NCI-H1694 treated with DMSO at 0.1 percent for 48 hours (cell line): ENCODE measurements at regions not wholly inside any gene's neighbourhood (a gene's known extent, or its start where the extent isn't known, plus 50 kb on each side); places are given as distances from the start of the nearest gene placed in this dataset.
"Not testable (repeated sequence)": the region's sequence is repeated elsewhere in the genome, so short reads cannot be mapped to it uniquely, and the experiment has no call there.

Experiments used
- DNase-seq: peaks from one replicate; lab custom pipeline; 2025; lab: John Stamatoyannopoulos, UW

DNA sequence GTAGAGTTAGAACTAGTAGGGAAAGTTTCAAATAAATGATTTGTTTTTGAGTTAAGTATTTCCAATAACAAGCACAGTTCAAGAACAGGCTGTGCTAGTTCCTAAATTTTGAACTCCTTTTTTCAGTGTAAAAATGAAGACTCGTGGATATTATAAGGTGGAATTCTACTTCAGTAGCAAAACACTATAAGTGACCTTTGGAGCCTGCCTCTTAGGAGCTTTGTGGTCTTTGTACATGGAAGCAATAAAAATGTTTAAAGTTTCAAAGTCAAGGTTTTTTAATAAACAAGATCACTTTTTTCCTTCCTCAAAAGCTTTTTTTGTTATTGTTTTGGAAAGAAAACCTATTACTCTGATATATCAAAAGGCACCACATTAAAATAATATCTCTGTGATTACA lies 292.4 kb upstream of the VWC2 start:
- DNase-seq, result no peak

DNA sequence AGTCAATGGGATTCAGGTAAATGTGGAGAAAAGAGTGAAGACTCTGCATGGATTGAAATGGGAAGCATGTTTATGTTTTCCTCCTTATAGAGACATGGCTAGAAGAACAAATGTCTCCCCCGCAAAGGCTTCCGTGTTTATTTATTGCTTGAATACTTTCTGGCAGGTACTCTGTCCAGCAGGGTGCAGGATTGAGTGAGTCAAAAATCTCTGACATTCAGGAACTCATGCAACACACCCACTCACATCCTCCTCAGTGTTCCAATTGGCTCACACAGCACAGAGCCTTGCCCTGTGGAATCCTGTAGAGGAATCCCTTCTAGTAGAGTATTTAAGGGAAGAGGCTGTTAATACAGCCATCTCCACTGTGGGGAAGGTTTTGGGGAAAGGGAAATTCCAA lies 290.3 kb upstream of the VWC2 start:
- DNase-seq, result no peak

DNA sequence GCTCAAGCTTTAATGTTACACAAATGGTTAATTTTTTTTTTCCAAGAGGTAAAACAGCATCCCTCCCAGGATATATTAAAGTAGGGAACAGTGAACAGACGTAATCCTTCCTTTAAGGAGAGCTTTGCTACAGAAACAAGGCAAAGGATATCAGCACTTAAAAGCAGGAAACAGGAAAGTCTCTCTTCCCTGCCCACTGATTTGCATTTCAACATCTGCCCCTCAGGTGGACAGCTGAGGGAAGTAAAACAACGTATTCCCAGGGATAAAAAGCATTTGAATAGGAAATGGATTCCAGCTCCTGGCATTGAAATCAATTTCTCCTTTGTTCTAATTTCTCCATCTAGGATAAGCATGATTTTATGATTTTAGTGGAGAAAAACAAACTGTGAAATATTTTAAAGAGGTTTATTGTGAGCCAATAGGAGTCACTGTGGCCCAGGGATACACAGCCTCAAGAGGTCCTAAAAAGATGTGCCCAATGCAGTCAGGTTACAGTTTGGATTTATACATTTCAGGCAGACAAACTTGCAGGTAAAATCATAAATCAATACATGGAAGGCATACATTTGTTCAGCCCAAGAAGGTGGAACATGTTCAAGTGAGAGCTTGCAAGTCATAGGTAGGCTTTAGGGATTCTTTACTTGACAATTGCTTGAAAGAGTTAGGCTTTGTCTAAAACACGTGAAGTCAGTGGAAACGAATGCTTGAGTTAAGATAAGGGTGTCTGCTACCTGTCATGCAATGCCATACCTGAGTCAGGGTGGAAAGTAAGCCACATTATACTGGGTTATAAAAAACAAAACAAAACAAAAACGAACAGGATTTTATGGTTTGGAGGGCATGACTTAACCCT lies 286.2 kb upstream of the VWC2 start:
- DNase-seq, result no peak

DNA sequence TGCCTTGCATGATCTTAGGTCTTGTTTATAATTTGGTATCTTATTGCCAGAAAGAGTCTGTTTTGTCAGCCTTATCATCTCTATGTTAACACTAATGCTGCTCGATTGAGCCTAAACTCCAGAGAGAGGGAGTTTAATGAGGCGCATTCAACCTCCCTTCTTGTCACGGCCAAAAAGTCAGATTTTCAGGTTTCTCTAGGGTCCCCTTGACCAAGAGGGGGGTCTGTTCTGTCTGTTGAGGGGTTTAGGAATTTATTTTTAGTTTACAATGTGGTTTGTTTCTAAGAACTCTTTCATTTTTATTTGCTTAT lies 285.7 kb upstream of the VWC2 start:
- DNase-seq, result no peak

DNA sequence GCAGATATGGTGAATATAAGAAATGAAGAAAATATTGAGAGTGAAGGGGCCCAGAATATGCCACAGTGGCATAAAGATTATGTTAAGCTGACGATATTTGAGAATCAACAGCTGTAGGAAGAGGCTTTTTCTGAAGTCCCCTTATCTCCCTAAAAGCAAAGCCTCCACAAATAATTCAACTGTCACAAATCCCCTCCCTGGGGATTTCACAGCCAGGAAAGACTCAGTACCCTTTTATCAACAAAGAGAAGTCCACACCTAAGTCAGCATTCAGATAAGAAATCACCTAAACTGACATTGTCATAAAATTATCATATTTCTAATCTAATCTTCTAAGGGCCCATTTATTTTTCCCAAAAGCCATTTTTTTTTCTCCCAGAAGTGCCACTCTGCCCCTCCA lies 284.9 kb upstream of the VWC2 start:
- DNase-seq, result no peak

DNA sequence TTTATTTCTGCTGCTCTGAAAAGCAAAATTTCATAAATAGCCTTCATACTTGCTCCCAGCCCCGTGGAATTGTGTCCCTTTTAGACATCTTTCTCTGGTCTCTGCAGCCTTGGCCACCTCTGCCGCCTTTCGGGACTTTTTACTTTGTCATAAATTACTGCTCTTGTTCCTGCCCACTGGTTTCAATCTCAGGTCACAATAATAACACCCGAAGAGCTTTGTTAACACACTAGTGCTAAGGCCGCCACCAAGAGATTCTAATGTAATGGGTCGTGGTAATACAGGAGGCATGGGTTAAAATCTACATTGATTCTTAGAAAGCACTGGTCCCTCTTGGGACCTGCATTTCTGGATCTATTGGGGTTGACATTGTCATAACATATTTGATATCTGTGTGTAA lies 276.0 kb upstream of the VWC2 start:
- no peak for DNase-seq

DNA sequence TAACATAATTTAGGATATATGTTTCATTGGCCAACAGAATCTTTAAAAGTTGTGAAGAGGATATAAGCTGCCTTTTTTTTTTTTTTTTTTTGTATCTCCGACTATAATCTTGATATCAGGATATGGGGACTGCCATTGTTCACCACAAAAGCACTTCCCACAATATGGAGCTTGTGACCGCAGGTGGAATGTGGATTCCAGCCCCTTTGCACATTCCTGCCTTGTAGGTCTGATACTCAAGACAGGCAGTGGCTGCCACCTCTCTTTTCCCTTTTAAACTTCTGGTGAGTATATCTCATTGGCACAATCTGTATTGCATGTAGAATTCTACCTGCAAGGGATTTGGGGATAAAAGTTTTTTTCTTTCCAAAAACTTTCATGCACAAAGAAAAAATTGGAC lies 272.7 kb upstream of the VWC2 start:
- no peak for DNase-seq

DNA sequence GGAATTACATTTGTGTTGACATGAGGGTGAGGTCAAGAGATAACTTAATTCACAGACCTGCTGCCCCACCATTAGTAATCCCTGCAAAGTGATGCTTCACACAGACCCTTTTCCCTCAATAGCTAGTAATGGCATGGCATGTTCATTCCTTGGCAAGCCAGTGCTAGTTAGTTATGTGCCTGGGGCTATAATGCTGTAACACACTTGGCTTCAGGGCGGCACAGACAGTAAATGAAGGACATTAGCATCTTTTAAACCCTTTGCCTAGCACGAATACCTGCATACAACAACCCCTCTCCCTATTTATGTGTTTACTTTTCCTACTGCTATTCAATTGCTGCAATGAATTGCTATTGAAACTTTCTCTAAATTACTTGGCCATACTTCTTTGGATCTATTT lies 266.2 kb upstream of the VWC2 start:
- not testable (repeated sequence) for DNase-seq

DNA sequence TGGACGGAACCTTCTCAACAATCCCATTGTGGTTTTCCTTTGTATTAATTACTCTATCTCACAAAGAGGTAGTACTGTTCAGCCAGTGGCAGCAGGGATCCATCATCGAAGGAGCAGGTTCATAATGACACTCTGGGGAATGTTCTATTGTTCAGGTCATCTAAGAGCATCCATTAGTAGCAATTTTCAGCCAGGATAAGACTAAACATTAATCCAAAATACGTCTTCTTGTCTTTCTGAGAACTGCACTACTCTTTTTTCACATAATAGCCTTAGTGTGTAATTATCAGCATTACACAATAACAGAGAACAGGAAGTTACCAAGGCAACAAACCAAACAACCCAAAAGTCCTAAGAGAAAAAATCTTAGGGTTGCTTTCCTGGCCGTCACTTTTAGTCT lies 259.5 kb upstream of the VWC2 start:
- DNase-seq, result no peak

DNA sequence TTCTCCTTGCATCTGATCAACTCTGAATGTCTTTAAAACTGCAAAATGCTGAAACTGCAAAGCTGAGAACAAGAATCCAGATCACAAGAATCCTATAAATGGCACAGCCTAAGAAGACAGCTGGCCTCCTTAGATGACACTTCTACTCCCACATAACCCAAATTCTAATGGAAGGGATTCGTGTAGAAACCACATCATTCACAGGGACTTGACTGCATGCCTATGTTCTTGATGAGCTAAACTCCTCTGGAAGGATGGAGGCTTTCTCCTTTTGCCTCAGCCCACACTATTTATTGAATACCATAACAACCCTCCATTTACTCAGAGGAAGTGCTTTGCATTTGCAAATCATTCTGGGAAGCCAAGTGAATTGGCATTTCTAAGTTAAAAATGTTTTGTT lies 252.5 kb upstream of the VWC2 start:
- DNase-seq, result no peak

DNA sequence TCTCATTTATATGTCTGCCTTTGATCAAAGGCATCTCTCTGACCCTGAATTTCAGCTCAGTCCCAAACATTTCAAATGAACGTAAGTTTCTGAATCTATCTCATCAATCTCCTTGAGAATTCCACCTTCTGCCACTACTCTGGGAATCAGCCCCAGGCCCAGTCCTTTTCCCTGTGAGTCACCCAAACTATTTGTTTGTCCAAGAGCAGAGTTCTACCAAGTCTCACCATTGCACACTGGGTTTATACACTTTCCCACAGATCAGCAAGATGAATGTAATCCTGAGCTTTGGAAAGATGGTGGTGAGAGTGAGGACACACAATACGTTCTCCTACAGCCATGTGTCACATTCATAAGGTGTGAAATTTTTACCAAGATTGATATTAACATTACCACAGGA lies 251.3 kb upstream of the VWC2 start:
- DNase-seq, result no peak

DNA sequence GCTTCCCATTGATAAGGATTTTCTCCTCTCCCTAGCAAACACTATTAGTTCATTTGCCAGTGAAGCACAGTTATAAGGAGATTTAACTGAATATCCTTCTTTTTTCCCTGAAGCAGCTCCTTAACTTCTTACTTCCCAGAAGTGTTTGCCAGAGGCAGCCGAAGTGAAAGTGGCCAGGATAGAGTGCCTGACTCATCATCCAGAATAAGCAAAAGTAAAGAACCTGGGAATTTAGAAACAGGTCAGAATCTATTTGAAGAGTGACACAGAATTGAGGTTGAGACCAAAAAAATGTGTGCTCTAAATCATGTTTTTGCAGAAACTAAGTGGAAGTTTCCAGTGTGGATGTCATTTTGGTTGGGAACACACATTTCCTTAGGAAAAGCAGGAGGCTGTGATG lies 249.6 kb upstream of the VWC2 start:
- no peak for DNase-seq

DNA sequence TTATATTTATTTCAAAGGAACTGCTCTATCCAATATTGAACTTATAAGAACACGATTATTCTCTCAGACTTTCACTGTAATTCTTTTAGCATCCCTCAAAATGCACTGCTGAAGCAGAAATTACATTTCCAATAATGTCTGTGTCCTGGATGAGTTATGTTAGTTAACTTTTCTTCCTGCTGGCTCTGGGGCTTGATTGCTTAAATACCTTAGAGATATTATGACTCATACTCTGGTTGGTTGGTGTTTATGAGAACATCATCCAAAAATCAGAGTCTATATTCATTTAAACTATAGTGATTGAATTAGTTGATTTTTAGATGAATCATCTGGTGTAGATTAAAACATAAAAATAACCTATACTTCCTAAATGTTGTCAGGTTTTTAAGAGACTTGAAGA lies 246.3 kb upstream of the VWC2 start:
- no peak for DNase-seq

DNA sequence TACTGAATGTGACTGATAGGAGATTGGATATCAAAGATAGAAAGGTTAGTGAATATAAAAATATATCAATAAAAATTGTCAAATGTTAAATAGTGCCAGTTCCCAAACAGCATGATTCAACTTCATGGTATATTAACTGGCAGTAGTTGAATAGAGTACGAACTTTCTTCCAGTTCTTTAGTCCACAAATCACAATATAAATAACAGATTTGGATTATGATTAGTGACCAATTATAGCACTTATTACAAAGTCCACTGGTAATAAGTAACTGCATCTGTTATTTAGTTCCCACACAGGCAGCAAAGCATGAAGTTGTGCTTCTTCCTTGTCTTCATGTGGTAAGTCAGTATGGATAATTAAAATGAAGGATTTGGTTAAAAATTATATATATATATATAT lies 243.0 kb upstream of the VWC2 start:
- DNase-seq, result no peak

DNA sequence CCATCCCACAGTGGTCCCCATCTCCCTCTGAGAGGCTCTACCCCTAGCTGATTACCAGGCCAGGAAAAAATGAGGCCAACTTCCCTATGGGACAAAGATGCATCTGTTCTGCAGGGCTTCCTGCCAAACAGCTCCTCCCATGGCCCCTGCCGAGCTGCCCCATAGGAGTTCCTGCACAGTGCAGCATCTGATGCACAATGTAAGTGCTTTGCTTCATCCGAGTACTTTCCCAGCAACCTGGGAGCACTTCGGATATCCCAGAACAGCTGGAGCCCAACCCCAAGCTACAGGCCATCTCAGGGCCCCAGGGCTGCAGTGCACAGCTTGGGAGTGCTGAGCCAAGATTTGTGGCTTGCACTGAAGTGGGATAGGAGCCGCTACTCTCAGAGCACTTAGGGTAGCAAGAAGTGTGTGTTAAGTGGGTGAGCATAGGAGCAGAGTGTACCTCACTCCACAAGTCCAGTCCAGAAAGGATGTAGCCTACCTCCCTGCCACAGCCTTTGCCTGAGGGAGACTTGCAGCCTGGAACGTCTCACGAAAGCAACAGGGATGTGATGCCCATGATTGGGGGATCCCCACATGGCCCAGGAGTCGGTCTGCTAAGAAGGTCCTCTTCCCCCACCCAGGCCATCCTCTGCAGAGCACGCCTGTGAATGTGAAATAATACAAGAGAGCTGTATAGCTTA lies 209.6 kb upstream of the VWC2 start:
- no peak for DNase-seq

DNA sequence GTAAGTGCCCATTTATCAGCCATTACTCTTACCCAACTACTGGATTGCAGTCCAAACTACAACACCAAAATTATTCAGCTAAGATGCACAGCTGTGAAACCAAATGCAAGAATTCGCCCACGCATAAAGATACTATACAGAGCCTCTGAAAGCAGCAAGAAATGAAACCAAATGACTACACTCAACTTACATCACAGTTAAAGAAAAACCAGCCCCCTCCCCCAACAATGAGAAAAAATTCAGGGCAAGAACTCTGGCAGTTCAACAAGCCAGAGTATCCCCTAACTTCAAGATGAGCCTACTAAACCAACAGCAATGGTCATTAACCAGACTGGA lies 209.1 kb upstream of the VWC2 start:
- no peak for DNase-seq

DNA sequence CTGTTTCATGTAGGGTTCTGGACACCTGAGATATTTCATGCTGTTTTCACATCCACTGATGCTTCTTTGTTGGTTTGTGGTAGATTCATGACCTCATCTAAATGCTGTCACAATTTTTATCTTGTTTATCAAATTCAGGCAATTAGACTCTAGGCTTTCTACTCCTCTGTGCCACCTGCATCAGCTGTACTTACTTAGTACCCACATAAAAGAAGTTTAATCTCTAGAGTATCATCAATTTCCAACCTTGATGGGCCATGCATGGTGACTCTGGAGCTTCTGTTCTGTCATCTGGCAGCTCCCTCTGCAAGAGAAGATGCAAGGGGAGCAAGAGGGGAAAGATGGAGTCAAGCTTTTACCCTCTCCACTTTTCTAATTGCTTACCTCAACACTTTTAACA lies 195.9 kb upstream of the VWC2 start:
- DNase-seq, result no peak

DNA sequence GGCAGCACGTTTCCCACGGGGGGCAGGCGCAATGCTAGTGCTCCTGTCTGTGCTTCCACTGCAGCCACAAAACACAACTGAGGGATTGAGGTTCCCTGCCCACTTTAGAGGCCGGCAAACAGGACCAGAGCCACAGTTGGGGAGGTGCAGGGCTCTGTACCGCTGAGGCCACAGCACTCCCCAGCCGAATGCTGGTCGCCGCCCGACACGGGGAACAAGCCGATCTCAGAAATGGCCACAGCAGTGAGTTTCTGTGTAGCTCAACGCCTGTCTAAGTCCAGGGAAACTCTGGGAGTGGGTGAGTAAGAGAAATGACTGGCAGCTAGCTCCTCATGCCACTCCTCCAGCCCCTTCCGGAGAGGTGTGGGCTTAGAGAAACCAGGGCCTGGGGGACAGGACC lies 194.0 kb upstream of the VWC2 start:
- DNase-seq, result no peak

DNA sequence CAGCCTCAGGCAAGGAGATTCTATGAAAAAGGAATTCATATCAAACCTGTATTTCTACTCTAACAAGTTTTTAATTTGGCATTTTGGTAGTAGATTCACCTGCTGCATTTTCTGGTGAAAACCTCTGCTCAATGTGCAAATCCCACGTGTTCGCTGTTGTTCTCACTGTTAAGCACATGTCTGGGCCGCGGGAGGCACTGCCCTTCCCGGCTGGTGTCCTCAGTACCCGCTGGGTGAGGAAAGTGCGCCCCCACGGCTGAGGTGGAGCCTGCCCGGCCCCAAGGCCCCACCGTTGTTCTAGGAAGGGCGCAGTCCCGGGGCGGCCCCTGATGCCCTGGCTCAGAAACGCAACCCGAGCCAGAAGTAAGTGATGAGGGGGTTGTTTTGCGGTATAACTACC lies 193.4 kb upstream of the VWC2 start:
- DNase-seq, result no peak

DNA sequence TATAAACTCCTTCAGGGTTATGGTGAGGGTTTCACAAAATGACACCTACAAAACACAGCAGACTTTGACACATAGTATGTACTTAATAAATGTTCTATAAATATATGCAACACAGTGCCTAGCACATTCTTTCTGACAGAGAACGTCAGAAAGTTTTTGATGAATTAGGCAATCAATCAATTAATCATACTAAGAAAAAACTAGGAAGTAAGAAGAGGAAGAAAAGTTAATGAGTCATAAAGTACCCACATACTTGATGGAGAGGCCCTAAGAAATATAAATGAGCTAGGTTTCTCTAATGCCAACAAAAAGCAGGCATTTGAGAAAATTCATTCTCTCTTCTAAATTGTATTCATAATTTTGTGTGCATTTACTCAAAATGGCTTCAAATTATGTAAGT lies 192.7 kb upstream of the VWC2 start:
- DNase-seq, result no peak

DNA sequence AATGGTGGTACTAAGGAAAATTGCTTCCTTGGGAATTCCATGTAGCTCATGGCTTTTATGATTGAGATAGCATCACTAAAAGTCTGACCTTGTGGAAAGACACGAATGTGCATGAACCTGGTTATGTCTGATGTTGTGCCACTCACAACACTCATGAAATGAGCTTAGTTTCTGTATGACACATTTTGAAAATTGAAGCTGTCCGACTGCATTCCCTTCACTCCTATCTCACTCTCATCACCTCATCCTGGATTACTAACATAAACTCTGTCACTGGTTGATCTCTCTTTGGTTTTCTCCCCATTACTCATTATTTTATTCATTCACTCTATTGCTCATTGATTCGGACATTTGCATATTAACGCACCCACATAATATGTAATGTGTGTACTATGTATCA lies 190.0 kb upstream of the VWC2 start:
- no peak for DNase-seq

DNA sequence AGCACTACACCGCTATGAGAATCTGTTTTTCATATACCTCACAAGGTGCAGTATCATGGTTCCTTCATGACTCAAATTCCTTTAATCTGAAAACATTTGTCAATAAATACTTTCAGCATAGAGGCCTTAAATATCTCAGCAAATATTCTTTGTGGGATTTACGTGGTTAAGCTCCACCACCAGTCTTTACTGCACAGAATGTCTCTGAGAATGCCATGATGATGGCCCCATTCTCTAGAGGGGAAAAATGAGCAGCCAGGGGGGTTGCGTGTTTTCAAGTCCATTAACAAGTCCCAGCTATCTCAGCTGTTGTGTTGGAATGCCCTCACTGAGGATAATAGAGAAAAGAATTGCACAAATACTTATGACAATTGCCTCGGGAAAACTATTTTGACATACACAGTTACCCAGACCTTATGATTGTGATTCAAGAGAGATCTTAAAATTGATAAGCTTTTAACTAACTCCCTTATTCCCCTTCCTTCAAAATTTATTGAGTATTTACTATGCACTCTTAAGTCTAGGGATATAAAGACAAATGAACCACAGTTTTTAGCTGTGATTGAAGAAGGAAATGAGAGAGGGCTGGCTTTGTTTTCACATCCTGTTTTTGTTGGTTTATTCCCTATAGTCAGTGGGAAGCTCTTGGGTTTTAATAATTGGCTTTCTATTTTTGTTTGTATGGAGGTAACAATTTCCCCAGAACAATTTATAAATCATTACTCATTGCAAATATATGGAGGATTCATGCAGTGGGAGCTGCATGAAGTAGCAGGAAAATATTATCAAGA lies 176.5 kb upstream of the VWC2 start:
- DNase-seq, result no peak

DNA sequence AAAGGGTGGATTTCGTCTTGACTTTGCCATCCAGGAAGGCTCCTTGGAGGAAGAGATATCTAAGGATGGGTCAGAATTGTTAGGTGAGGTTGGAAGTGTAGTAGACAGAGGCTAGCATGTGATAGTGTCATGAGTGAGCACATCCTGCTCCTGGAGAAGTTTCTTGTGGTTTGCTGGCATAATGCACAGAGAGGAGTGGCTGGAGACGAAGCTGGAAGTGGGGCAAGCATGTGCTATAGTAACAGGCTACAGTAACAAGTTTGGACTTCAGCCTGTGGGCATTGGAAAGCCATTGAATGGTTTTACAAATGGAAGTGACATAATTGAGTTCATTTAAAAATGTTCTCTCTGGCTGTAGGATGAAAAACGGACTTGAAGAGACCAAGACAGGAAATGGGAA lies 175.6 kb upstream of the VWC2 start:
- no peak for DNase-seq
